D721Med (cell line): ENCODE measurements at regions not wholly inside any gene's neighbourhood (a gene's known extent, or its start where the extent isn't known, plus 50 kb on each side); places are given as distances from the start of the nearest gene placed in this dataset.

Source experiments
- DNase-seq: peaks from one replicate; pipeline ENCODE4 v3.0.0; 2011; ENCODE audit warnings: low spot score; ENCODE audit not compliant: insufficient read length
- FAIRE-seq: peaks from 2 replicates; lab custom pipeline; 2011; peaks lifted over from hg19 to GRCh38; lab: Jason Lieb, UNC
- TF ChIP-seq, protein P1 (sequence below): IDR thresholded peaks from 2 replicates; pipeline ENCODE4 v1.5.1; 2012; ENCODE audit warnings: mild to moderate bottlenecking, control low read depth; ENCODE audit not compliant: insufficient read depth; ENCODE audit errors: missing control alignments

- TF ChIP-seq, protein P1, sequence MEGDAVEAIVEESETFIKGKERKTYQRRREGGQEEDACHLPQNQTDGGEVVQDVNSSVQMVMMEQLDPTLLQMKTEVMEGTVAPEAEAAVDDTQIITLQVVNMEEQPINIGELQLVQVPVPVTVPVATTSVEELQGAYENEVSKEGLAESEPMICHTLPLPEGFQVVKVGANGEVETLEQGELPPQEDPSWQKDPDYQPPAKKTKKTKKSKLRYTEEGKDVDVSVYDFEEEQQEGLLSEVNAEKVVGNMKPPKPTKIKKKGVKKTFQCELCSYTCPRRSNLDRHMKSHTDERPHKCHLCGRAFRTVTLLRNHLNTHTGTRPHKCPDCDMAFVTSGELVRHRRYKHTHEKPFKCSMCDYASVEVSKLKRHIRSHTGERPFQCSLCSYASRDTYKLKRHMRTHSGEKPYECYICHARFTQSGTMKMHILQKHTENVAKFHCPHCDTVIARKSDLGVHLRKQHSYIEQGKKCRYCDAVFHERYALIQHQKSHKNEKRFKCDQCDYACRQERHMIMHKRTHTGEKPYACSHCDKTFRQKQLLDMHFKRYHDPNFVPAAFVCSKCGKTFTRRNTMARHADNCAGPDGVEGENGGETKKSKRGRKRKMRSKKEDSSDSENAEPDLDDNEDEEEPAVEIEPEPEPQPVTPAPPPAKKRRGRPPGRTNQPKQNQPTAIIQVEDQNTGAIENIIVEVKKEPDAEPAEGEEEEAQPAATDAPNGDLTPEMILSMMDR: no peak
- DNase-seq (no peak), FAIRE-seq (no peak)
Measured at GRCh38 chr11:113634940-113635575, 71.0 kb downstream of the TMPRSS5 start.

DNA sequence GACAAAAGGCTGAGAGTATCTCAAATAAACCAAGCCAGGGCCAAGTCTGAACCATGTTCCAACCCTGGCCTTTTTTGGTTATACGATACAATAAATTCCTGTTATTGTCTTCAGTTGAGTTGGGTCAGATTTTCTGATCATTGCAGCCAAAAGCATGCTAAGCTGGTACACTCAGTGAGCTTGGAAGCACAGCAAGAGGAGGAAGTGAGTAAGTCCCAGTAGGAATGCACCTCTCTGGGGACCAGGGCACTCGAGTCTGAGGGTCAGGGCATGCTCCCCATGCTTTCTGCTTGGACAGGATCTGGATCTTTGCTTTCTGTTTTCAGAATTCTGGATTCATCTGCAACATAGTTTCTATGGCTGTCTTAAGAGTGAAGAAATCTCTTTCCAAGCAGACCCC is 73.1 kb downstream of the TMPRSS5 start:
- no peak for DNase-seq
- TF ChIP-seq, protein P1: no peak
- no peak for FAIRE-seq

DNA sequence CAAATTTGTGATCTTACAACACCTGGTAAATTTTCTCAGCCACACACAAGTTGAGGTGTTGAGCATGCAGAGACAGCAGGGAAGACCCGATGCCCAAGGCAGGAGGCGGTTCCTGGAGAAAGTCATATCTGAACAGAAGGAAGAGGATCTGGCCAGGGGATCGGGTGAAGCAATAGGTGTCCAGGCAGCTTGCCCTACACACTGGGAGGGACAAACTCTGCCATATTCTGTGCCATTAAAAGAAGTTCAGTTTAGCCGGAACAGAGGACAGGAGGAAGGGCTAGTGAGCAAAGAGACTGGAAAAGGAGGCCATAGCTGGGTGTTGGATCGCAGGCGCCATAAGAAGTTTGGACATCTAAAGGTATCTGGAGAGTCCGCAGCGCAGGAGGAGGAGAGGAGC is 76.5 kb downstream of the TMPRSS5 start:
- TF ChIP-seq, protein P1: no peak
- FAIRE-seq (no peak), DNase-seq (no peak)

DNA sequence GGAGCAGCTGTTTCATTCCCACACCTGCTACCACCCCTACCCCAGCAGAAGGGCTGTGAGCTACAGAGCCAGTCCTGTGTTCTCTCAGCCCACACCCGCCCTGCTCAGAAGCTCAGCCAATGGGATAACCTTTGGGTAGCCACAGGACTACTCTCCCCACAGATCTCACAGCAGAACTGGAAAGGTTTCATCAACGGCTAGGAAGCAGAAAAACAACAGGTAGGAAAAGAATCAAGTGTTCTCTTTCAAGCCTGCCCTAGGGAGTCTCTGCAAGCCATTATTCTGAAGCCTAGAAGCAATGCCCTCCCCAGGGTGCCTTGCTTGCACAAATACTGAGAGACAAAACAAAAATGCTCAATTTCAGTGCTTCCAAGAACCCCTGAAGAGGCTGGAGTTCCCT is 77.2 kb downstream of the TMPRSS5 start:
- TF ChIP-seq, protein P1: no peak
- no peak for DNase-seq
- no peak for FAIRE-seq

GRCh38 chr11:113627946-113628345 is 78.2 kb downstream of the TMPRSS5 start:
- TF ChIP-seq, protein P1: no peak
- no peak for DNase-seq
- no peak for FAIRE-seq

- no peak for FAIRE-seq
- TF ChIP-seq, protein P1: no peak
- DNase-seq: no peak
Measured at GRCh38 chr11:113627297-113627696, 78.8 kb downstream of the TMPRSS5 start.

DNA sequence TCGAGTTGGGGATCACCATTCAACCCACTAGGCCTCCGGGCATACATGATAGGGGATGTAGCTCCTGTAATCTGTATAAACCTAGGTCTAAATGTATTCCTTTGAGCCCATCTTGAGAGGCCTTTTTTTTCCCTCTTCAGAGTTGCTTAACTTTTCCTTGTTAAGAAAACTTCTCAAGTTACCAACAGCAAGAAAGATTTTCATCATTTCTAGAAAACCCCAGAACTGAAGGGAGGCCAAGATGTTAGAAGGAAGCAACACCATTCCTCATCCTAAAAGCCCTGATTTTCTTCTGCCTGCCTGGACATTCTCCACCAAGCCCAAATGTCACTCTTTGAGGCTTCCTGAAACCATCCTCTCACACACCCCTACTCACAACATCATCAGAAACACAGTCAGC is 79.4 kb downstream of the TMPRSS5 start:
- FAIRE-seq (no peak), DNase-seq (no peak)
- TF ChIP-seq, protein P1: no peak
